Body of pancreas (tissue), 4 donors: ENCODE measurements at regions not wholly inside any gene's neighbourhood (a gene's known extent, or its start where the extent isn't known, plus 50 kb on each side); places are given as distances from the start of the nearest gene placed in this dataset.

Experiments used
- ATAC-seq: fragments of 150-250 bp; one replicate; pipeline ENCODE4 v1.9.1; 2016
- DNase-seq, 4 donors: peaks; one replicate each; pipeline ENCODE4 v3.0.0-alpha.2; 2019
- H3K27ac ChIP-seq, 4 donors: fragments of 200-600 bp; sonication (generic); 1 replicate in 3 of 4; 2 replicates in 1 of 4; pipeline versions ENCODE4 v1.5.1 to v1.6.1; 2016 to 2019; ENCODE audit warnings: mild to moderate bottlenecking in 1 of 4, mixed read lengths in 1 of 4, moderate library complexity in 1 of 4
- H3K27me3 ChIP-seq, 2 donors: fragments of 200-600 bp; sonication (generic); one replicate each; pipeline ENCODE4 v1.6.0; 2016; ENCODE audit warnings: mild to moderate bottlenecking in 1 of 2
- H3K36me3 ChIP-seq, 2 donors: fragments of 200-600 bp; sonication (generic); replicated peaks in 1 of 2; 2 replicates each; pipeline ENCODE4 v1.5.1; 2016; ENCODE audit warnings: low read depth in 2 of 2; ENCODE audit not compliant: insufficient read depth in 1 of 2
- H3K4me1 ChIP-seq: fragments of 200-600 bp; sonication (generic); one replicate; pipeline ENCODE4 v1.6.0; 2016
- H3K4me3 ChIP-seq, 2 donors: fragments of 200-600 bp; sonication (generic); 1 replicate in 1 of 2; 2 replicates in 1 of 2; pipeline ENCODE4 v1.5.1; 2016 to 2019
- H3K9me3 ChIP-seq, 3 donors: fragments of 200-600 bp; sonication (generic); 1 replicate in 2 of 3; 2 replicates in 1 of 3; pipeline ENCODE4 v1.5.1; 2016
- CTCF ChIP-seq, 7 experiments: fragments of 450-650 bp in 4 of 7; fragments of 200-600 bp in 3 of 7; sonication (generic) in 3 of 7; IDR thresholded peaks; one replicate each; pipeline ENCODE4 v1.5.1; 2016 to 2019; ENCODE audit warnings: antibody characterized with exemption in 7 of 7
- POLR2A ChIP-seq, 3 donors: fragments of 450-650 bp; IDR thresholded peaks; one replicate each; pipeline ENCODE4 v1.6.1; 2016; ENCODE audit warnings: antibody characterized with exemption in 3 of 3, mild to moderate bottlenecking in 2 of 3
- WGBS, 2 donors: methylation state at CpG; one replicate each; pipeline ENCODE4 v1.1.5; 2017; 5-methylcytosine and 5-hydroxymethylcytosine counted together
- intact Hi-C: fragments of 100-400 bp; cut with DNase I; formaldehyde crosslinking; loops from one replicate; pipeline ENCODE4 v1.15.1; 2023

DNA sequence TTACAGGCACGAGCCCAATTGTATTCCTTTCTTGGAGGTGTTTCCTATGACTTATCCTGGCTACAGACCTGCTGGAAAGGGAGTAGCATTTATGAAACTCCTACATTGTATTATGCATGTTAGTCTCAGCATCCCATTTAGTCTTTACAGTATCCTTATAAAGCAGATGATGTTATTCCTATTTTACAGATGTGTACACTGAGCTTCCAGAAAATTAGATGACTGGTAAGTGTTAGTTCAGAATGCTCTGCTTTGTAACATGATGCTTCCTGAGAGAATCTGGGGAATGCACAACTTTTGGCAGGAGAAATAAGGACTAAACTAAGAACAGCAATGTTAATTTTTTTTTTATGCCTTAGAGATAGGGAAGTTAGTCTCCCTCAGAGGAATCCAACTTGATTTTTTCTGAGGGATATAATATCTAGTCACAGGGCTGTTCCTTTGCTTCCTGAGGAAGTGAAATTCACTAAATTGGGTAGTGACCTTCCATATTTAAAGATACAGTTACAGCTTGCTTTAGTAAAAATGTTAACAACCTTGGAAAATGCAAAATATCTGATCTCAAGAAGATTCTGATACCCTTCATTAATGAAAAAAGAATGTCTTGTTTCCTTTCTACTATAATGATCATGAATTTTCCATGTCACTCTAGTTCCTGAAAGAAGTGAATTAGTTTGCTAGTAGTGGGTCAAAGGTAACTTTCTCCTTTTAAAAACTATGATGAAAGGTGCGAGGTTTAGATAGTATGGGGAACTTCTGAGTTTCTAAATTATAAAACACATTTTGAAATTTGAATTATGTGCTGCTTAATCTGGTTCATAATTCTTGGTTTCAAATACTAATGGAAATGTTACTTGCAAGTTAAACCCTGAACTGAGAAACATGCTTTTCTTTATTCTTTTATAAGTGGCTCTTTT, 194.0 kb upstream of the PRPS1L1 start:
- H3K27ac ChIP-seq, result no peak overlapping the region
- H3K4me1 ChIP-seq, result no peaks in the 10 kb centered on the region
- no peaks in the 10 kb centered on the region for H3K36me3 ChIP-seq
- WGBS, 2 donors, result 22 to 40% methylated on average over 2 of the region's 2 CpGs
- DNase-seq, result no peak
- ATAC-seq, result no peak
- no peaks in the 10 kb centered on the region for H3K9me3 ChIP-seq
- H3K4me3 ChIP-seq, result no peak overlapping the region
- intact Hi-C loops, result no loop called here
- H3K27me3 ChIP-seq, result no peaks in the 10 kb centered on the region
- no peak for TF ChIP-seq CTCF (IDR thresholded peaks at IDR 0.05)
- TF ChIP-seq POLR2A (IDR thresholded peaks at IDR 0.05), result no peak

- TF ChIP-seq POLR2A (IDR thresholded peaks at IDR 0.05), result no peak
- no peak for TF ChIP-seq CTCF (IDR thresholded peaks at IDR 0.05)
- no peak overlapping the region for H3K4me3 ChIP-seq
- H3K27ac ChIP-seq, result no peak overlapping the region
- no peak for DNase-seq
- H3K9me3 ChIP-seq, result no peaks in the 10 kb centered on the region
- intact Hi-C loops, result no loop called here
- no peaks in the 10 kb centered on the region for H3K36me3 ChIP-seq
- no peaks in the 10 kb centered on the region for H3K4me1 ChIP-seq
- H3K27me3 ChIP-seq, result no peaks in the 10 kb centered on the region
- ATAC-seq, result no peak
Measured at GRCh38 chr7:18222636-18223035, 195.0 kb upstream of the PRPS1L1 start.

DNA sequence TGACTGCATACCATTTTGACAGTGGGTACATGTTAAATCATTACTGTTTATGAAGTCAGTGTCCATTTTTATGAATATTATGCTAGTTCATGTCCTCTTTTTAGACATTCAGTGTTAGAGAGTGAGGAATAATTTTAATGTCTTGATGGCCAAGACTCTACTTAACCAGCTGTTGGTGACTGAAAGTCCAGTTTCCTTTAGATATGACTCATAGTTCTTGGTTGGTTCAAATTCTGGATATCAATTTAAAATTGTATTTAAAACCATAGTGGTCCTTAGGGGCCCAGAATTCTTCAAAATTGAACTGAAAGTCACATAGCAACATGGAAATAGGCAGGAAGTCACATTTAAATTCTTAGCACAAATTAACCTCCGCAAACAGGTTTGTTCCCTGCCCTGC, 196.5 kb upstream of the PRPS1L1 start:
- TF ChIP-seq CTCF (IDR thresholded peaks at IDR 0.05) (no peak), POLR2A (IDR thresholded peaks at IDR 0.05) (no peak)
- no peak overlapping the region for H3K4me3 ChIP-seq
- H3K27ac ChIP-seq, result no peak overlapping the region
- no peaks in the 10 kb centered on the region for H3K36me3 ChIP-seq
- 85 to 93% methylated on average over 1 of the region's 1 CpG for WGBS, 2 donors
- intact Hi-C loops, result no loop called here
- no peak for ATAC-seq
- DNase-seq, result no peak
- H3K4me1 ChIP-seq, result no peaks in the 10 kb centered on the region
- no peaks in the 10 kb centered on the region for H3K27me3 ChIP-seq
- no peaks in the 10 kb centered on the region for H3K9me3 ChIP-seq

GRCh38 chr7:18225067-18225466, 197.4 kb upstream of the PRPS1L1 start:
- DNase-seq (no peak), ATAC-seq (no peak)
- H3K9me3 ChIP-seq, result no peaks in the 10 kb centered on the region
- no peaks in the 10 kb centered on the region for H3K27me3 ChIP-seq
- TF ChIP-seq POLR2A (IDR thresholded peaks at IDR 0.05) (no peak), CTCF (IDR thresholded peaks at IDR 0.05) (no peak)
- no peak overlapping the region for H3K27ac ChIP-seq
- no peak overlapping the region for H3K4me3 ChIP-seq
- H3K36me3 ChIP-seq, result no peaks in the 10 kb centered on the region
- H3K4me1 ChIP-seq, result no peaks in the 10 kb centered on the region
- intact Hi-C loops, result no loop called here

DNA sequence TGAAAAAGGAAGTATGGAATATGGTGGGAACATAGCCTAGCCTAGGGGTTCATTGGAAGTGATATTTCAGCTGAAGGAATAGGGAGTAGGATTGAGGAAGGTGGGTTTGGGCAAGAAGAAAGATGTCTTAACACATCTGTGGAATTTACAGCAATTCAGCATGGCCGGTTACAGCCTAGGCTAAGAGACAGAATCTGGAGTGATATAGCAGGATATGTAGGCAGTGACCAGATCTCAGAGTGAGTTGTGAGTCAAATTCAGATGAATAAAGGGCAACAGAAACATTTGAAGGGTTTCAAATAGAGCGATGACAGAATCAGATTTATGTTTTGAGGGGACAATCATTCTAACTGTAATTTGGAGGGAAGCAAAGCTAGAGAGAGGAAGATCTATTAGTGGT, 199.0 kb upstream of the PRPS1L1 start:
- TF ChIP-seq CTCF (IDR thresholded peaks at IDR 0.05), result no peak
- TF ChIP-seq POLR2A (IDR thresholded peaks at IDR 0.05), result no peak
- no peaks in the 10 kb centered on the region for H3K4me1 ChIP-seq
- no peaks in the 10 kb centered on the region for H3K36me3 ChIP-seq
- no peaks in the 10 kb centered on the region for H3K27me3 ChIP-seq
- no peaks in the 10 kb centered on the region for H3K9me3 ChIP-seq
- no peak overlapping the region for H3K4me3 ChIP-seq
- DNase-seq (no peak), ATAC-seq (no peak)
- intact Hi-C loops, result no loop called here
- WGBS, 2 donors, result 80 to 83% methylated on average over 2 of the region's 2 CpGs
- no peak overlapping the region for H3K27ac ChIP-seq
